NCI-H2196 treated with DMSO at 0.1 percent for 48 hours (cell line): ENCODE measurements at regions not wholly inside any gene's neighbourhood (a gene's known extent, or its start where the extent isn't known, plus 50 kb on each side); places are given as distances from the start of the nearest gene placed in this dataset.
"Not testable (repeated sequence)": the region's sequence is repeated elsewhere in the genome, so short reads cannot be mapped to it uniquely, and the experiment has no call there.

ENCODE experiments used
- DNase-seq: peaks from one replicate; lab custom pipeline; 2025; ENCODE audit not compliant: unreplicated experiment; lab: John Stamatoyannopoulos, UW

DNA sequence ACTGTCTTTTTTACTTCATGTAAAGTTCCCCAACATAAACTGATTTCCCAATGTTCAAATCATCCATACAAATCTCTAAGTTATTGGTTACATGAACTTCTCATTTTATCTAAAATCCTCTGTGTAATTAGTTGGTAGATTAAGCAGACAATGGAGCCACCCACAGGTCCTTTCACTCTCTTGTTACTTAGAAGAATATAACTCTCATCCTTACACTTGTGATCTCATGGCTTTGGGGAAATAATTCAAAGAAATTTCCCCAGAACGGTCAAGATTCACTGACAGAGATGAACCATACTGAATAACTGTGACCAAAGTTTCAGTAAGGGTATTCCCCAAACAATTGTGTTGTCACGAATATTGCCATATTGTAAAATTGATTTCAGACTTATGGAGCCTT, 1102.6 kb upstream of the EPHA6 start:
- no peak for DNase-seq

DNA sequence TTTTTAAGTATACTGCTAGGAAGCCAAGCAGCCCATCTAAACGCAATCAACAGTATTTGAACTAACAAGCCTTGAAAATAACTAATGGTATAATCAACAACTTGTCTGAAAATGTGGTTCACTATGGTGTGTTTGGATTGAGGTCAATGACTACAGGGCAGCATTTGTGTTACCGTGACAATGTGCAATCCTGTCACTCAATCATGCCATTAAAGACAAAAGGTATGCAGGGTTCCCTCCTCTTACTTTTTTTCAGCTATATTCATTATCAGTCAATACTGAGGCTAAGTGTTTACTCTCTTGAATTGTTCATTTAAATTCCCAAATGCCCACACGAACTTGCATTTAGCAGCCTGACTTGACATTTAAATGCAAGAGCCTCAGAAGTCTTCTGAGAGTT, 1099.3 kb upstream of the EPHA6 start:
- DNase-seq = no peak

GRCh38 chr3:95717048-95717447, 1097.3 kb upstream of the EPHA6 start:
- DNase-seq = no peak

DNA sequence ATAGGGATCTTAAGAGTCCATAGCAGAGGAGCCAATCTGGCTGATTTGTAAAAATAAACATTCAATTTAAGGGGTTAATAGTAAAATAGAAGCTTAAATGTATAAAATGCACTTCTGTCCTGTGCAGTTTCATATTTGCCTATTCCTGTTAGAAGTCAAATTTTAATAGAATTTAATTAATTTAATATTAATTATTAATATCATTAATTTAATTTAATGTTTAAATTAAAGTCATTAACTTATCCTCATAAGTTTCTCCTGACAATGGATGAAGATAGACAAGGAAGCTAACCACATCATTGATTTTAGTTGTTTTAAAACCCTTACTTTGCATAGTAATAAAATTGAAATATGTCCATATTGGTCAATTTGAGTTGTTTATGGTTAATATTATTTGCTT, 1096.2 kb upstream of the EPHA6 start:
- no peak for DNase-seq

- DNase-seq = no peak
These were observed 1094.9 kb upstream of the EPHA6 start for GRCh38 chr3:95719481-95719880.

GRCh38 chr3:95721938-95722337, 1092.5 kb upstream of the EPHA6 start:
- DNase-seq = no peak

GRCh38 chr3:95725770-95726169, 1088.6 kb upstream of the EPHA6 start:
- no peak for DNase-seq

GRCh38 chr3:95731753-95732152, 1082.6 kb upstream of the EPHA6 start:
- no peak for DNase-seq

GRCh38 chr3:95733336-95733735, 1081.1 kb upstream of the EPHA6 start:
- no peak for DNase-seq

GRCh38 chr3:95738045-95738444, 1076.3 kb upstream of the EPHA6 start:
- no peak for DNase-seq

GRCh38 chr3:95744896-95745295, 1069.5 kb upstream of the EPHA6 start:
- not testable (repeated sequence) for DNase-seq

GRCh38 chr3:95750097-95750496, 1064.3 kb upstream of the EPHA6 start:
- no peak for DNase-seq

DNA sequence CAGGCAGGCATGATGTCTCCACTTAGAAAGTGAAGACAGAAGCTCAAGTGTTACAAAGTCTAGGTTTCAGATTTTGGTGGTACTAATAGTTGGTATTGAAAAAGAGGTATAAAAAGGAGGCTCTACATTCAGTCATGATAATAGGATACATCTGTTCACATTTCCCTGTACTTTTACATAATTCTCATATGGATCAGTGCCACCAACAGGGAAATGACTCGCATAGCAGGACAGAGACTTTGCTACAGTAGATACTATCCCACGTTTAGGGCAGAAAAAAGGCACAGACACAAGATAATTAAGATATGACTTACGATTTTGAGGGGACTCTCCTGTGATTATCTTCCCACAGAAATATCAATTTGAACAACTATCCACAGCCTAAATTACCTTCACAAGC, 1062.9 kb upstream of the EPHA6 start:
- no peak for DNase-seq

DNA sequence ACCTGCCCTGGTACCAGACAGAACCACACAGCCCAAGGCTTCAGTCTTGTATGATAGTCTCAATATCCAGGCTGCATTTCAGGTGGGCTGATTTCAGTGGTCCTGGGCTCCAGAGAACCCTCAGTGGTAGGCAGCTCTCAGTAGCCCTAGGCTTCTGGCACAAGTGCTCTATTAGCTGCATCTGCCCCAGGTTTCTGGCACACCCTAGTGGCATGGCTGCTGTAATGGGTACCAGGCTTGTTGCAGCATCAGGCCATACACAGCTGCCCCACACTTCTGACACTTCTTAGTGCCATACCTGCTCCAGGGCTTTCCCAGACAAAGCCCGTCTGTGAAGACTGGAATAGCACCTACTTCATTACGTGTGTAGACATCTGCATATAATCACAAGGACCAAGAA, 1062.2 kb upstream of the EPHA6 start:
- no peak for DNase-seq

GRCh38 chr3:95758707-95759106, 1055.7 kb upstream of the EPHA6 start:
- DNase-seq = no peak

GRCh38 chr3:95759614-95760301, 1054.6 kb upstream of the EPHA6 start:
- DNase-seq = no peak

DNA sequence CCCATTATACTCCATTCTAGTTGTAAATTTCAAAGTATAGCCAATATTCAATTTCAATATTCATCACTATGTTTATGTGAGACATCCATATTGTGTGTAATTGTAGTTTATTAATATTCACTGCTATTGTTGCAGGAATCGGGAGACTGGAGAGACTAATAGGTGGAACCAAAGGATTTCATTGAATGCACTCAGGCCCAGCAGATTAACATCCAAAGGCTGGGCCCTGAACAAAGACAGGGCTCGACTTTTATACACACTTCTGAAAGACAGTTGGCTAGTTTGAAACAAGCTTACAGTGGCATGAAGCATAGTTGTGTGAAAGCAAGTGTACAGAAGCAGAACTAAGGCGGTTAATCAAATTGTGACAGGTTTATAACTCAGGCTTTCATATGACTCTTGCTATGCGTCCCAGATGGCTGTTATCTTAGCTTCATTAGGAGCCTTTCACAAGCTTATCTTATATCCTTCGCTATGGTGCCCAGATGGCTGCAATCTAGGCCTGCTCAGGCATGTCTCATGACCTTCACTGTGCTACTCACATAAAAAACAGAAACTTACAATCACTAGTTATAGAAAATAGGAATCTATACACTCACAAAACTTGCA, 1038.8 kb upstream of the EPHA6 start:
- no peak for DNase-seq

DNA sequence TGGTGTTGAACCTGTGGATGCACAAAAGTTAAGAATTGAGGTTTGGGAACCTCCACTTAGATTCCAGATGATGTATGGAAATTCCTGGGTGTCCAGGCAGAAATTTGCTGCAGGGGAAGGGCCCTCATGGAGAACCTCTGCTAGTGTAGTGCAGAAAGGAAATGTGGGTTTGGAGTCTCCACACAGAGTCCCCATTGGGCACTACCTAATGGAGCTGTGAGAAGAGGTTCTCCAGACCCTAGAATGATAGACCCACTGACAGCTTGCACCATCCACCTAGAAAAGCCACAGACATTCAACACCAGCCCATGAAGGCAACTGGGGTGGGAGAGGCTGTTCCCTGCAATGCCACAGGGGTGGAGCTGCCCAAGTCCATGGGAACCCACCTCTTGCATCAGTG, 1032.8 kb upstream of the EPHA6 start:
- no peak for DNase-seq

DNA sequence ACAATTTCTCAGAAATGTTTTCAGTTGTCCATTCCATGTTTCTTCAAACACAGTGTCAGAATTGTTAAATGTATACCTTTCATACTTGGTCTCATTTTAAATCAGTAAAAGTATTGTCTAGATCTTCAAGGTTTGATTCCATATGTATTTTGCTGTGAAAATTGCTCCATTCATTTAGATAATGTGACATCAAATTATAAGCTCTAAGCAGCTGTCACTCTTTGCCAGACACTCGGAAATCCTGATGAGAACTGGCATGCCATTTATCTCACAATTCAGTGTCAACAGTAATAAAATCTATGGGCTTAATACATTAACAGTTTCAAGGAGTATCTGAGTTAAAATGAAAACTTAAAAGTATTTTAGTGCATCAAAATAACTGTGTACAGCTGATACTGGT, 1025.3 kb upstream of the EPHA6 start:
- no peak for DNase-seq

DNA sequence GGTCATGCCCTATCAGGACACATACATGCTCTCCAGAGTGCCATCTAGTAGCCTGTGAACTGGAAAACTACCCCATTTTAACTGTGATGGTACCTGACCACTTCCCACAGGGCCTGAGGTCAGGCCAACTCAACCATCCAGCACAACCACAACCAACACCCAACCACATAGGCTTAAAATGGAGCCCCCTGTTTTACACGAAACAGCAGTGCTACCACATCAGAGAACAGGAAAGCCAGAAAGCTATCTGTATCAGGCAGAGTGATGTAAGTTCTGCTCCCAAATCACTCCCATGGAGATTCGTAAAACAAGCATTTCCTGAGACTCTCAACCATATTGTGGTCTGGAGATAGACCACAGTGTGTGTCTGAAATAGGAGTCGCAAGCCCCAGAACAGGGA, 1017.3 kb upstream of the EPHA6 start:
- DNase-seq = no peak

GRCh38 chr3:95798628-95799027, 1015.8 kb upstream of the EPHA6 start:
- no peak for DNase-seq

DNA sequence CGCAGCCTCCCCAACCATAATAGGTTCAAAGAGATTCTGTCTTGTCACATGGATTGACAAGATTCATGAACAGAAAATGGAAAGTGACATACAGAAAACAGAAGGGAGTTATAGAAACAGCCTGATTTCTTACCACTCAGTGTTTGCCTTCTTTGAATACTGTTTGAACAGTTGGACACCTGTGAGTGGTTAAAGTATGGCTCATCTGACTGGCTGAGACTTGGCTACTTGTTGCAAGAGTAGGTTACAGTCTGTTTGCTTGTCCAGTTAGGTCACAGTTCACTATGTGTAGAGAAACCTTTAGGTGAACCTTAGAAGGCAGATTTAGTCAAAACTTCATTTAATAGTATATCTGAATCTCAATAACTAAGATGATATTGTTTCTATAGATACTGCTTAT, 1003.9 kb upstream of the EPHA6 start:
- no peak for DNase-seq

- DNase-seq = no peak
These were observed 1001.1 kb upstream of the EPHA6 start for GRCh38 chr3:95813244-95813643.
